CD4-positive, alpha-beta memory T cell (primary cell): ENCODE measurements at regions not wholly inside any gene's neighbourhood (a gene's known extent, or its start where the extent isn't known, plus 50 kb on each side); places are given as distances from the start of the nearest gene placed in this dataset.

Experiments
- CTCF ChIA-PET: fragments of 350-600 bp; sonication (Branson Sonifier 250); formaldehyde crosslinking; loops from one replicate; lab custom pipeline; 2021; ENCODE audit warnings: inconsistent platforms; ENCODE audit not compliant: partially characterized antibody; lab: Charles Lee
- POLR2A ChIA-PET: fragments of 350-600 bp; sonication (Branson Sonifier 250); formaldehyde crosslinking; loops from one replicate; lab custom pipeline; 2021; ENCODE audit not compliant: partially characterized antibody; lab: Charles Lee
- DNase-seq, 5 donors: peaks; one replicate each; pipeline versions ENCODE4 v3.0.0 to v3.0.0-alpha.2; 2020 to 2022; ENCODE audit warnings: mixed read lengths in 1 of 5
- H3K27ac ChIP-seq: one replicate; pipeline ENCODE4 v1.7.0; 2013; ENCODE audit warnings: low read depth, low read length
- H3K27me3 ChIP-seq: 2 replicates; pipeline ENCODE4 v1.7.0; 2013; ENCODE audit warnings: mild to moderate bottlenecking, low read length, moderate library complexity; ENCODE audit not compliant: insufficient read depth
- H3K36me3 ChIP-seq: 2 replicates; pipeline ENCODE4 v1.7.0; 2013; ENCODE audit warnings: mild to moderate bottlenecking, low read length, moderate library complexity; ENCODE audit not compliant: insufficient read depth
- H3K4me1 ChIP-seq: 2 replicates; pipeline ENCODE4 v1.7.0; 2013; ENCODE audit warnings: mild to moderate bottlenecking, low read length, moderate library complexity; ENCODE audit not compliant: insufficient read depth
- H3K4me3 ChIP-seq, 2 donors: one replicate each; pipeline ENCODE4 v1.7.0; 2013; ENCODE audit warnings: low read length in 2 of 2, mild to moderate bottlenecking in 1 of 2
- H3K9me3 ChIP-seq, 2 donors: one replicate each; pipeline ENCODE4 v1.7.0; 2013; ENCODE audit warnings: low read length in 2 of 2, control low read depth in 1 of 2; ENCODE audit not compliant: control insufficient read depth in 1 of 2
- H3K27ac Mint-ChIP-seq, 7 donors: one replicate each; pipeline ENCODE4 v1.8.0; 2020 to 2021; ENCODE audit warnings: mixed read lengths in 7 of 7, mild to moderate bottlenecking in 6 of 7, inconsistent platforms in 3 of 7, moderate library complexity in 3 of 7
- H3K27me3 Mint-ChIP-seq, 2 donors: one replicate each; pipeline ENCODE4 v1.8.0; 2020 to 2021; ENCODE audit warnings: mixed read lengths in 2 of 2
- H3K36me3 Mint-ChIP-seq, 2 donors: one replicate each; pipeline ENCODE4 v1.8.0; 2020 to 2021; ENCODE audit warnings: mixed read lengths in 2 of 2, inconsistent platforms in 1 of 2, mild to moderate bottlenecking in 1 of 2
- H3K4me1 Mint-ChIP-seq, 4 donors: one replicate each; pipeline ENCODE4 v1.8.0; 2020 to 2021; ENCODE audit warnings: mixed read lengths in 4 of 4, mild to moderate bottlenecking in 1 of 4
- H3K4me3 Mint-ChIP-seq, 8 donors: one replicate each; pipeline ENCODE4 v1.8.0; 2020 to 2021; ENCODE audit warnings: mixed read lengths in 8 of 8, mild to moderate bottlenecking in 7 of 8, moderate library complexity in 6 of 8, inconsistent platforms in 3 of 8
- H3K9me3 Mint-ChIP-seq, 8 donors: one replicate each; pipeline ENCODE4 v1.8.0; 2020 to 2021; ENCODE audit warnings: mixed read lengths in 8 of 8, mild to moderate bottlenecking in 5 of 8, inconsistent platforms in 3 of 8, moderate library complexity in 1 of 8
- intact Hi-C: fragments of 100-400 bp; cut with micrococcal nuclease; formaldehyde crosslinking; loops from one replicate; pipeline ENCODE4 v1.15.1; 2023

DNA sequence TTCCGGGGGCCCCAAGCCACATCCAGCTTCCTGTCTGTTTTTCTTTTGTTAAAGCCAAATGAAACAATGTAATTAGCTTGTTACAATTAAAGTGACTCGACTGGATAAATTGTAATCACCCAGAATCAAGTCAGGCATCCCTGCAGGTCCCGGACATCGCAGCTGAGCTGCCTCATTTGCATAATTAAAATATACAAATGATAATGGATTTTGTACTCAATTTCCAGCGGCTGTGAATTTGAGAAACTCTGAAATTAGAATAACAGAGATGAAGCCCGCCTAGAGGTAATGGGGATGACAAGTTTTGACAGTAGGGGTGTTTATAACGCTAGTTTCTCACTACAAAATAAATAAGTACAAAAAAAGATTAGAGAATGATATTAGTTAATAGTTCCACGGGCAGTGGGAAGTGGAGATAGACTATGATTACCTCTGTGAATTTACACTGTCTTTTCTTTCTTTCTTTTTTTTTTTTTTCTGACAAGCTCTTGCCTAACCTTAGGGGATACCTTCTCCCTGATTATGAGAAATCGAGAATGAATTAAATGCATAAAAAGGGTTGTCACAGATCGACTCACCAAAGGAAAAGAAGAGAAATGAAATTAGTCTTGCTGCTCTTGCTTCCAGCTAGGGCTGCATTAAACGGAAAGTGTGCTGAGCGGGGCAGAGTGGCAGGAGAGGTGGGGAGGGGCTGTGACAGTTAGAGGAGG, 82.6 kb upstream of the SKOR2 start:
- no peaks in the 10 kb centered on the region for H3K36me3 Mint-ChIP-seq
- intact Hi-C loops, result no loop called here
- H3K27ac Mint-ChIP-seq, result no peak overlapping the region
- ChIA-PET CTCF (no interaction called here), POLR2A (no interaction called here)
- no peak overlapping the region for H3K4me3 Mint-ChIP-seq
- H3K4me1 Mint-ChIP-seq, result no peaks in the 10 kb centered on the region
- no peak for DNase-seq
- Histone ChIP-seq H3K4me1 (no peaks in the 10 kb centered on the region), H3K27ac (no peak overlapping the region), H3K27me3 (no peaks in the 10 kb centered on the region), H3K36me3 (no peaks in the 10 kb centered on the region), H3K4me3 (no peak overlapping the region), H3K9me3 (no peaks in the 10 kb centered on the region)
- peaks cover 0 to 2% (median 0%) of the 10 kb centered on the region in 8 donors for H3K9me3 Mint-ChIP-seq
- peaks cover 1 to 4% of the 10 kb centered on the region in 2 donors for H3K27me3 Mint-ChIP-seq

DNA sequence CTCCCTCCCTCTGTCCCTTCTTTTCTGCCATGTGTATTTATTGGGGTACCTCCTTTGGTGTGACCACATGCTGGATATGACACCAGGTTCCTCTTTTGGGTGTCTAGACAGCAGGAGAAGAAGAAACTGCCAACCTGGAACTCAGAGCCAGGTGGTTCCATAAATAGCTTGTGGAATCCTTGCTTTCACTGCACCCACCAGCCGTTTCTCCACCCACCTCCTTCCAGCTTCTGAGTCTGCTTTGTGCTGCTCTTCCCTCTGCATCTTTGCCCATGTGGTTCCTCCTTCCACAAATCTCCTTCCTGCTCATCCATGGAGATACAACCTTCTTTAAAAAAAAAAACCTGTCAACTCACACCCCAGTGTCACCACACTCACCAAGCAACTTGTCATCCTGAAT, 80.2 kb upstream of the SKOR2 start:
- Mint-ChIP-seq H3K9me3 (no peaks in the 10 kb centered on the region), H3K27me3 (peaks cover 1 to 4% of the 10 kb centered on the region in 2 donors), H3K4me1 (no peaks in the 10 kb centered on the region), H3K4me3 (no peak overlapping the region), H3K36me3 (no peaks in the 10 kb centered on the region), H3K27ac (no peak overlapping the region)
- H3K4me1 ChIP-seq, result no peaks in the 10 kb centered on the region
- H3K27me3 ChIP-seq, result no peaks in the 10 kb centered on the region
- POLR2A ChIA-PET, result no interaction called here
- CTCF ChIA-PET, result no interaction called here
- intact Hi-C loops, result no loop called here
- no peak overlapping the region for H3K27ac ChIP-seq
- H3K9me3 ChIP-seq, result no peaks in the 10 kb centered on the region
- no peak for DNase-seq
- no peak overlapping the region for H3K4me3 ChIP-seq
- no peaks in the 10 kb centered on the region for H3K36me3 ChIP-seq

DNA sequence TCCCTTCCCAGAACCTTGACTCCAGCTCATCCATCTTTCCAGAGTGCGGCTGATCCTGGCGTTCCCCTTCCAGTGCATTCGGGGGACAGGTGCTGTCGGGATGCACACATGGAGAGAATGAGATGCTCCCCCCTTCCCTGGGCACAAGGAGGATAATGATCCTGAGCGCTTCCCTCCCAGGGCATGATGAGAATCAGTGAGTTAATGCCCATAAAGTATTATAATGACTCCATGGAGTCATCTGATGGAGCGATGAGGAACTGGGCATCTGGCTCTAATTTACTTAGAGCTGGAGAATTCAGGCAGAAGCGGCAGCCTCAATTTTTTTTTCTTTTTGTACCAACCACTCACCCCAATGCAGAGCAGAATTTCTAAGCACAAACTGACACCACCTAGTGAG, 79.6 kb upstream of the SKOR2 start:
- Mint-ChIP-seq H3K4me1 (no peaks in the 10 kb centered on the region), H3K9me3 (no peaks in the 10 kb centered on the region), H3K27ac (peak overlapping the region in 1 of 7 donors; percentile 33), H3K4me3 (no peak overlapping the region), H3K27me3 (peaks cover 1 to 5% of the 10 kb centered on the region in 2 donors), H3K36me3 (no peaks in the 10 kb centered on the region)
- Histone ChIP-seq H3K4me3 (no peak overlapping the region), H3K27me3 (no peaks in the 10 kb centered on the region), H3K4me1 (no peaks in the 10 kb centered on the region), H3K27ac (no peak overlapping the region), H3K9me3 (no peaks in the 10 kb centered on the region), H3K36me3 (no peaks in the 10 kb centered on the region)
- intact Hi-C loops, result no loop called here
- ChIA-PET POLR2A (no interaction called here), CTCF (no interaction called here)
- no peak for DNase-seq

- Mint-ChIP-seq H3K36me3 (no peaks in the 10 kb centered on the region), H3K27me3 (peaks cover 1 to 2% of the 10 kb centered on the region in 2 donors), H3K4me3 (no peak overlapping the region), H3K4me1 (no peaks in the 10 kb centered on the region), H3K9me3 (peaks cover 0 to 2% (median 0%) of the 10 kb centered on the region in 8 donors), H3K27ac (no peak overlapping the region)
- Histone ChIP-seq H3K4me3 (no peak overlapping the region), H3K9me3 (no peaks in the 10 kb centered on the region), H3K27ac (no peak overlapping the region), H3K36me3 (no peaks in the 10 kb centered on the region), H3K27me3 (no peaks in the 10 kb centered on the region), H3K4me1 (no peaks in the 10 kb centered on the region)
- no peak for DNase-seq
- ChIA-PET POLR2A (no interaction called here), CTCF (interaction anchor here (1.5 kb wide), 1 partner anchor 11 kb away, joined by 3 read pairs; no protein-coding TSS in a partner anchor)
- intact Hi-C loops, result no loop called here
These were observed 71.7 kb upstream of the SKOR2 start for GRCh38 chr18:47323158-47323557.

GRCh38 chr18:47321815-47322214, 70.4 kb upstream of the SKOR2 start:
- H3K36me3 Mint-ChIP-seq, result no peaks in the 10 kb centered on the region
- no peak overlapping the region for H3K27ac ChIP-seq
- no peaks in the 10 kb centered on the region for H3K36me3 ChIP-seq
- CTCF ChIA-PET, result no interaction called here
- H3K27me3 ChIP-seq, result no peaks in the 10 kb centered on the region
- intact Hi-C loops, result no loop called here
- no peaks in the 10 kb centered on the region for H3K4me1 Mint-ChIP-seq
- no peaks in the 10 kb centered on the region for H3K9me3 ChIP-seq
- H3K27me3 Mint-ChIP-seq, result peaks cover 4% of the 10 kb centered on the region in 2 donors
- no peaks in the 10 kb centered on the region for H3K4me1 ChIP-seq
- peaks cover 0 to 2% (median 0%) of the 10 kb centered on the region in 8 donors for H3K9me3 Mint-ChIP-seq
- H3K27ac Mint-ChIP-seq, result no peak overlapping the region
- POLR2A ChIA-PET, result no interaction called here
- DNase-seq, result no peak
- H3K4me3 Mint-ChIP-seq, result no peak overlapping the region
- H3K4me3 ChIP-seq, result no peak overlapping the region

GRCh38 chr18:47317824-47318508, 66.5 kb upstream of the SKOR2 start:
- Histone ChIP-seq H3K4me1 (no peaks in the 10 kb centered on the region), H3K4me3 (no peak overlapping the region), H3K36me3 (no peaks in the 10 kb centered on the region), H3K27ac (no peak overlapping the region), H3K9me3 (no peaks in the 10 kb centered on the region), H3K27me3 (no peaks in the 10 kb centered on the region)
- H3K27me3 Mint-ChIP-seq, result peaks cover 3 to 5% of the 10 kb centered on the region in 2 donors
- no peak overlapping the region for H3K27ac Mint-ChIP-seq
- no peak overlapping the region for H3K4me3 Mint-ChIP-seq
- POLR2A ChIA-PET, result no interaction called here
- intact Hi-C loops, result no loop called here
- CTCF ChIA-PET, result no interaction called here
- no peak for DNase-seq
- no peaks in the 10 kb centered on the region for H3K4me1 Mint-ChIP-seq
- H3K9me3 Mint-ChIP-seq, result peaks cover 0 to 2% (median 0%) of the 10 kb centered on the region in 8 donors
- H3K36me3 Mint-ChIP-seq, result no peaks in the 10 kb centered on the region

DNA sequence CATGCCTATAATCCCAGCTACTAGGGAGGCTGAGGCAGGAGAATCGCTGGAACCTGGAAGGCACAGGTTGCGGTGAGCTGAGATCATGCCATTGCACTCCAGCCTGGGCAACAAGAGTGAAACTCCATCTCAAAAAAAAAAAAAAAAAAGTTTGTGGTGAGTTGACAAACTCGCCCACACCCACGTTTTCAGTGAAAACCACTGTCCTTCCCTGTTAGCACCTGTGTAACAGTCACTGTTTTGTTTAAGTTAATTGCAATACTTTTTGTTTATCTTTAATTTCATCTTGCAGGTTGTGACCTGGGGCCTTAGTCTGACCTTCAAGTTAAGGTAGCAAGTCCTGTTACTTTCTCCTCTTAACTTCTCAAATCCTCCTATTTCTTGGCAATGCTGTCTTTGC, 65.5 kb upstream of the SKOR2 start:
- H3K4me1 ChIP-seq, result no peaks in the 10 kb centered on the region
- ChIA-PET POLR2A (no interaction called here), CTCF (no interaction called here)
- Mint-ChIP-seq H3K36me3 (no peaks in the 10 kb centered on the region), H3K9me3 (peaks cover 0 to 2% (median 0%) of the 10 kb centered on the region in 8 donors), H3K4me1 (no peaks in the 10 kb centered on the region), H3K4me3 (no peak overlapping the region), H3K27ac (no peak overlapping the region), H3K27me3 (peaks cover 5% of the 10 kb centered on the region in 2 donors)
- no peaks in the 10 kb centered on the region for H3K36me3 ChIP-seq
- no peak for DNase-seq
- no peaks in the 10 kb centered on the region for H3K27me3 ChIP-seq
- no peak overlapping the region for H3K27ac ChIP-seq
- intact Hi-C loops, result no loop called here
- no peaks in the 10 kb centered on the region for H3K9me3 ChIP-seq
- H3K4me3 ChIP-seq, result no peak overlapping the region
